Left lung (tissue), 4 donors: ENCODE measurements at regions not wholly inside any gene's neighbourhood (a gene's known extent, or its start where the extent isn't known, plus 50 kb on each side); places are given as distances from the start of the nearest gene placed in this dataset.

ENCODE experiments used
- ATAC-seq: fragments of 200-7000 bp; cut with Tn5 transposase; one replicate; pipeline ENCODE4 v1.9.1; 2020; ENCODE audit warnings: moderate library complexity
- DNase-seq, 4 donors: peaks; one replicate each; pipeline ENCODE4 v3.0.0-alpha.2; 2013 to 2020
- H3K27ac ChIP-seq, 2 donors: fragments of 200-600 bp; sonication (generic) in 1 of 2; one replicate each; pipeline versions ENCODE4 v1.5.0 to v1.8.0; 2020 to 2021
- H3K27me3 ChIP-seq, 2 donors: fragments of 200-600 bp; sonication (generic) in 1 of 2; one replicate each; pipeline versions ENCODE4 v1.5.0 to v1.8.0; 2020 to 2021
- H3K36me3 ChIP-seq, 2 donors: fragments of 200-600 bp; sonication (generic) in 1 of 2; one replicate each; pipeline versions ENCODE4 v1.5.0 to v1.8.0; 2020 to 2021
- H3K4me1 ChIP-seq, 2 donors: fragments of 200-600 bp; one replicate each; pipeline ENCODE4 v1.8.0; 2021
- H3K4me3 ChIP-seq, 2 donors: fragments of 200-600 bp; sonication (generic) in 1 of 2; one replicate each; pipeline versions ENCODE4 v1.5.0 to v1.8.0; 2020 to 2021; ENCODE audit warnings: mild to moderate bottlenecking in 1 of 2
- H3K9me3 ChIP-seq, 2 donors: fragments of 200-600 bp; sonication (generic) in 1 of 2; one replicate each; pipeline versions ENCODE4 v1.5.0 to v1.8.0; 2020 to 2021
- intact Hi-C, 2 donors: fragments of 100-400 bp; cut with DNase I; formaldehyde crosslinking; loops; one replicate each; pipeline versions ENCODE4 v1.11.2 to v1.14.2; 2022
- TF ChIP-seq, protein P1 (sequence below), 2 donors: fragments of 200-600 bp; sonication (generic) in 1 of 2; IDR thresholded peaks; one replicate each; pipeline versions ENCODE4 v1.5.0 to v1.8.0; 2021; ENCODE audit warnings: antibody characterized with exemption in 2 of 2
- donor health status: DM: no; HTN: yes; CAD: no.
- donor health status: DM: no; HTN: no; CAD: no.

DNA sequence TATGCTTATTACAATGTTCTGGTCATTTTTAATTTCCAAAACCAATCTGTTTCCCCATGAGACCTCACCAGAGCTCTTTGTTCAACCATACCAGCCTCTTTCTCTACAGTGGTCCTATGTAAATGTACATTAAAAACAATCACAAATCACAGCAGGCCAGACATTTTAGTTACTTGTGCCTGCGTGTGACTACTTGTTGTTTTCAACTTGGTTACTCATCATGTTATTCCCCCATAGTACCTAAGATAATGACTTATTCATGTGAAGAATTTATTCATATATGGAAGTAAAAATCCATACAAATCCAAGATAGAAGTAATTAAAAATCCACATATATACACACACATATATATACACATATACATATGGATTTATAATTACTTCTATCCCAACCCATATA lies 379.6 kb downstream of the SLITRK6 start:
- TF ChIP-seq, protein P1, sequence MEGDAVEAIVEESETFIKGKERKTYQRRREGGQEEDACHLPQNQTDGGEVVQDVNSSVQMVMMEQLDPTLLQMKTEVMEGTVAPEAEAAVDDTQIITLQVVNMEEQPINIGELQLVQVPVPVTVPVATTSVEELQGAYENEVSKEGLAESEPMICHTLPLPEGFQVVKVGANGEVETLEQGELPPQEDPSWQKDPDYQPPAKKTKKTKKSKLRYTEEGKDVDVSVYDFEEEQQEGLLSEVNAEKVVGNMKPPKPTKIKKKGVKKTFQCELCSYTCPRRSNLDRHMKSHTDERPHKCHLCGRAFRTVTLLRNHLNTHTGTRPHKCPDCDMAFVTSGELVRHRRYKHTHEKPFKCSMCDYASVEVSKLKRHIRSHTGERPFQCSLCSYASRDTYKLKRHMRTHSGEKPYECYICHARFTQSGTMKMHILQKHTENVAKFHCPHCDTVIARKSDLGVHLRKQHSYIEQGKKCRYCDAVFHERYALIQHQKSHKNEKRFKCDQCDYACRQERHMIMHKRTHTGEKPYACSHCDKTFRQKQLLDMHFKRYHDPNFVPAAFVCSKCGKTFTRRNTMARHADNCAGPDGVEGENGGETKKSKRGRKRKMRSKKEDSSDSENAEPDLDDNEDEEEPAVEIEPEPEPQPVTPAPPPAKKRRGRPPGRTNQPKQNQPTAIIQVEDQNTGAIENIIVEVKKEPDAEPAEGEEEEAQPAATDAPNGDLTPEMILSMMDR (IDR thresholded peaks at IDR 0.05) = no peak
- H3K27ac ChIP-seq = no peak overlapping the region
- H3K4me3 ChIP-seq = no peak overlapping the region
- ATAC-seq (no peak), DNase-seq (no peak)
- no peaks in the 10 kb centered on the region for H3K27me3 ChIP-seq
- no peaks in the 10 kb centered on the region for H3K9me3 ChIP-seq
- H3K4me1 ChIP-seq = no peaks in the 10 kb centered on the region
- no peaks in the 10 kb centered on the region for H3K36me3 ChIP-seq
- intact Hi-C loops = no loop called here

DNA sequence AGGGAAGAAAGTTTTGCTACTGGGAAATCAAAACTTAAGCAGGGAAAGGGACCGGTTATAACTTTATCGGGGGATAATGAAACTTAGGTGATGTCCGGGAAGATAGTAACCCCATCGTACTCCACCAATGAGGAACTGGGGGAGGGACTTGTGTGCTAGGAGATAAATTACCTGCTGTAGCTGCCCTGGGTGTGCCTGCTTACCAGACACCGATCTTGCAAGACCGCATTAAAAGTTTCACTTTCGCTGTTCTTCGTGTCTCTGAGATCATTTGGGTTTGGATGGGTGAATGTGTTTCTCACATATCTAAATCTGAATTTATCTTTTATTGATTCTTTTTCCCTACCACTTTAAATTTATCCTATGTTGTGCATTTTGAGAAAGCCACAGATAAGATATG lies 381.4 kb downstream of the SLITRK6 start:
- TF ChIP-seq, protein P1 (IDR thresholded peaks at IDR 0.05) = no peak
- intact Hi-C loops = no loop called here
- no peak for ATAC-seq
- no peaks in the 10 kb centered on the region for H3K27me3 ChIP-seq
- no peak for DNase-seq
- H3K9me3 ChIP-seq = no peaks in the 10 kb centered on the region
- H3K4me1 ChIP-seq = no peaks in the 10 kb centered on the region
- H3K4me3 ChIP-seq = no peak overlapping the region
- H3K27ac ChIP-seq = no peak overlapping the region
- no peaks in the 10 kb centered on the region for H3K36me3 ChIP-seq

DNA sequence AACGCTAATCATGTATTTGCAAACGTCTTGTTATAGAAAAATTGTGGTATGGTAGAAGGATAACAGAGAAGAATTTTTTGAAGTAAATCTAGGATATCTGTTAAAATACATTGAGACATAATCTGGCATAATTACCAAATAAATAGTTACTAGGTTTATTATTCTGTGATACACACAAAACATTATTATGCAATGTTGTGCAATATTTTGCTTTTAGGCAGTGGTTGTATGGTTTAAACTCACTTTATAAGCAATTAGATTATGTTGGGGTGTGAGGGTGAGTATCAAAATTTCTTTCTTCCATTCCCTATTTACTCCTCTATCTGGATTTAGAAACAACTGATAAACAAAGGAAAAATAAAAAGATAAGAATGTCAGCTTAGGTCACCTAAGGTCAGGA lies 385.6 kb downstream of the SLITRK6 start:
- Histone ChIP-seq H3K9me3 (no peaks in the 10 kb centered on the region), H3K36me3 (no peaks in the 10 kb centered on the region), H3K27ac (no peak overlapping the region), H3K4me1 (no peaks in the 10 kb centered on the region), H3K4me3 (no peak overlapping the region), H3K27me3 (no peaks in the 10 kb centered on the region)
- ATAC-seq (no peak), DNase-seq (no peak)
- intact Hi-C loops = no loop called here
- TF ChIP-seq, protein P1 (IDR thresholded peaks at IDR 0.05) = no peak

DNA sequence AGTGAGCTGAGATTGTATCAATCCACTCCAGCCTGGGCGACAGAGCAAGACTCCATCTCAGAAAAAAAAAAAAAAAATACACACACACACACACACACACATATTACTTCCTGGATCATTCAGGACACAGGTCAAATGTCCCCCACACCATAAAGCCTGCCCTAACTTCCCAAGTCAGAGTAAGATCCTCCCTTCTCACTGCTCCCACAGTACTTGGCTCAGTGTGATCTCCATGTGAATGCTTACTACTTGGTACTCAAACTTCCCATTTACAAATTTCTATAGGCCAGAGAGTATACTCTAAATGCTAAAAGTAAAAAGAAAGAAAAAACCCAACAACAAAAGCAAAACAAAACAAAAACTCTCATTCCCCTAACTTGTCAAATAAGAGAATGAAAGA lies 386.8 kb downstream of the SLITRK6 start:
- H3K27me3 ChIP-seq = no peaks in the 10 kb centered on the region
- TF ChIP-seq, protein P1 (IDR thresholded peaks at IDR 0.05) = no peak
- ATAC-seq = no peak
- intact Hi-C loops = no loop called here
- H3K9me3 ChIP-seq = no peaks in the 10 kb centered on the region
- H3K4me3 ChIP-seq = no peak overlapping the region
- H3K27ac ChIP-seq = no peak overlapping the region
- H3K36me3 ChIP-seq = no peaks in the 10 kb centered on the region
- no peak for DNase-seq
- H3K4me1 ChIP-seq = no peaks in the 10 kb centered on the region

DNA sequence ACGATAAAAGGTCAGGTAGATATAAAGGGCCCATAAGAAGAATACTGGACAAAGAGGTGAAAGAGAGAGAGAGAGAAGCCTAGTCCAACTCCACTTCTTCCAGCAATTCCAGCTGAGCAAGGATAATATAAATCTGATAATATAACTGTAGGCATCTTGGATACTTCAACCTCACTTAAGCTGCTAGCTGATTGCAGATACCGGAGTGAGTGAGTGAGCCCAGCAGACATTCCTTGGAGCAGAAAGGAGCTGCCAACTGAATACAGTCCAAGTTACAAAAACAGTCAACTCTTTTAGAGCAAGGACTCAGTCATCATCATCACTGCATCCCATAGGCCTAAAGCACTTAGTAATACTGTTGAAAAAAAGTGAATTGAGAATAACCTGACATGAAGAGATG lies 387.6 kb downstream of the SLITRK6 start:
- DNase-seq = peak in 2 of 4 donors; percentile 31 to 48
- Histone ChIP-seq H3K4me3 (no peak overlapping the region), H3K27me3 (no peaks in the 10 kb centered on the region), H3K27ac (no peak overlapping the region), H3K4me1 (no peaks in the 10 kb centered on the region), H3K36me3 (no peaks in the 10 kb centered on the region), H3K9me3 (no peaks in the 10 kb centered on the region)
- ATAC-seq = no peak
- intact Hi-C loops = no loop called here
- TF ChIP-seq, protein P1 (IDR thresholded peaks at IDR 0.05) = no peak
